ENCODE measurements at regions not wholly inside any gene's neighbourhood (a gene's known extent, or its start where the extent isn't known, plus 50 kb on each side); places are given as distances from the start of the nearest gene placed in this dataset.
A peak's percentile ranks its signal among the peaks of the same experiment; 100 is the strongest.

GRCh38 chr15:101580431-101580830, 71.8 kb downstream of the TM2D3 start:
- no peaks in the 10 kb centered on the region for H4K20me1 ChIP-seq (ENCODE audit: insufficient read depth, low read length)

GRCh38 chr15:101579631-101580163, 72.5 kb downstream of the TM2D3 start:
- no peaks in the 10 kb centered on the region for H3K36me3 Mint-ChIP-seq
- peaks cover 14 to 31% (median 16%) of the 10 kb centered on the region in 3 donors for H3K27me3 Mint-ChIP-seq (ENCODE audit: low read depth in 3 of 3)
- no peak overlapping the region for H3K4me2 ChIP-seq (replicated peaks; ENCODE audit: extremely low read depth, low read length, poor library complexity, severe bottlenecking)
- H3K27me3 ChIP-seq (ENCODE audit: control insufficient read depth in 2 of 2, insufficient read depth in 2 of 2, low read length in 2 of 2): peaks cover 0 to 7% of the 10 kb centered on the region in 2 donors
- no peak overlapping the region for H3K9ac ChIP-seq (ENCODE audit: insufficient read depth, low read length, poor library complexity, severe bottlenecking)
- peaks cover 0 to 11% (median 2%) of the 10 kb centered on the region in 7 donors for H3K9me3 Mint-ChIP-seq
- H3K4me1 ChIP-seq (ENCODE audit: control insufficient read depth in 1 of 2, insufficient read depth in 2 of 2, low read length in 2 of 2): no peaks in the 10 kb centered on the region
- no peak overlapping the region for H3K27ac Mint-ChIP-seq
- no peaks in the 10 kb centered on the region for H3K79me2 ChIP-seq (ENCODE audit: insufficient read depth, low read length)
- TF ChIP-seq CTCF (IDR thresholded peaks at IDR 0.05): no peak
- no peaks in the 10 kb centered on the region for H3K9me3 ChIP-seq (replicated peaks in 1 of 2; ENCODE audit: control insufficient read depth in 1 of 2, insufficient read depth in 1 of 2, low read length in 2 of 2)
- intact Hi-C loops (cut with micrococcal nuclease): no loop called here
- no peaks in the 10 kb centered on the region for H3K36me3 ChIP-seq (replicated peaks in 1 of 2; ENCODE audit: control insufficient read depth in 1 of 2, insufficient read depth in 2 of 2, low read length in 2 of 2)
- WGBS (ENCODE audit: insufficient coverage): 100% methylated on average over 2 of the region's 8 CpGs
- no peaks in the 10 kb centered on the region for H4K20me1 ChIP-seq (ENCODE audit: insufficient read depth, low read length)
- H3K4me1 Mint-ChIP-seq: peaks cover 2% of the 10 kb centered on the region
- no peak overlapping the region for H3K4me3 Mint-ChIP-seq
- H3K27ac ChIP-seq (ENCODE audit: low read depth in 1 of 2, low read length in 2 of 2): no peak overlapping the region
- no peak overlapping the region for H2AFZ ChIP-seq (ENCODE audit: insufficient read depth, low read depth, low read length, poor library complexity, severe bottlenecking)
- DNase-seq: peak in 1 of 3 donors; percentile 22
- H3K4me3 ChIP-seq (replicated peaks in 1 of 3; ENCODE audit: low read depth in 2 of 3, low read length in 3 of 3): no peak overlapping the region

More at GRCh38 chr15:101580431-101580830, 71.8 kb downstream of the TM2D3 start:
- Histone ChIP-seq H3K27ac (ENCODE audit: low read depth in 1 of 2, low read length in 2 of 2) (no peak overlapping the region), H3K9ac (ENCODE audit: insufficient read depth, low read length, poor library complexity, severe bottlenecking) (no peak overlapping the region), H3K79me2 (ENCODE audit: insufficient read depth, low read length) (no peaks in the 10 kb centered on the region), H3K36me3 (replicated peaks in 1 of 2; ENCODE audit: control insufficient read depth in 1 of 2, insufficient read depth in 2 of 2, low read length in 2 of 2) (no peaks in the 10 kb centered on the region), H3K27me3 (ENCODE audit: control insufficient read depth in 2 of 2, insufficient read depth in 2 of 2, low read length in 2 of 2) (peaks cover 0 to 5% of the 10 kb centered on the region in 2 donors), H3K4me1 (ENCODE audit: control insufficient read depth in 1 of 2, insufficient read depth in 2 of 2, low read length in 2 of 2) (no peaks in the 10 kb centered on the region), H3K4me3 (replicated peaks in 1 of 3; ENCODE audit: low read depth in 2 of 3, low read length in 3 of 3) (no peak overlapping the region), H3K9me3 (replicated peaks in 1 of 2; ENCODE audit: control insufficient read depth in 1 of 2, insufficient read depth in 1 of 2, low read length in 2 of 2) (no peaks in the 10 kb centered on the region), H2AFZ (ENCODE audit: insufficient read depth, low read depth, low read length, poor library complexity, severe bottlenecking) (no peak overlapping the region), H3K4me2 (replicated peaks; ENCODE audit: extremely low read depth, low read length, poor library complexity, severe bottlenecking) (no peak overlapping the region)
- TF ChIP-seq CTCF (IDR thresholded peaks at IDR 0.05): no peak
- no peaks in the 10 kb centered on the region for H3K36me3 Mint-ChIP-seq
- H3K4me1 Mint-ChIP-seq: peaks cover 2% of the 10 kb centered on the region
- no peak overlapping the region for H3K4me3 Mint-ChIP-seq
- no peak overlapping the region for H3K27ac Mint-ChIP-seq
- 95% methylated on average over 6 of the region's 11 CpGs for WGBS (ENCODE audit: insufficient coverage)
- H3K9me3 Mint-ChIP-seq: peaks cover 0 to 11% (median 2%) of the 10 kb centered on the region in 7 donors
- H3K27me3 Mint-ChIP-seq (ENCODE audit: low read depth in 3 of 3): peaks cover 14 to 30% (median 15%) of the 10 kb centered on the region in 3 donors
- intact Hi-C loops (cut with micrococcal nuclease): no loop called here
- no peak for DNase-seq
